ENCODE measurements at regions not wholly inside any gene's neighbourhood (a gene's known extent, or its start where the extent isn't known, plus 50 kb on each side); places are given as distances from the start of the nearest gene placed in this dataset.
A peak's percentile ranks its signal among the peaks of the same experiment; 100 is the strongest.

DNA sequence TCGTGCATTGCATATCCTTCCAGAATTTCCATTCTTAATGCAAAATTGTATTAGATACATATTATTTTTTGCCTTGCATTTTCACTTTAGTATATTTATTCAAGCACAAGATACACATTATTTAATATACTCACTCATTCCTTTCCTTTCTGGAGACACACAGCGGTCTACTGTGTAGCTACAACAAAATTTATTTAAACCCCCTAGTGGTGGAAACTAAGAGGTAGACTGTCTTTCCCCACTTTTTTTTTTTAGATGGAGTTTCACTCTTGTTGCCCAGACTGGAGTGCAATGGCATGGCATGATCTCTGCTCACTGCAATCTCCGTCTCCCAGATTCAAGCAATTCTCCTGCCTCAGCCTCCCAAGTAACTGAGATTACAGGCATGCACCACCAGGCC lies 2040.3 kb upstream of the PCDH20 start:
- TF ChIP-seq, protein P1, sequence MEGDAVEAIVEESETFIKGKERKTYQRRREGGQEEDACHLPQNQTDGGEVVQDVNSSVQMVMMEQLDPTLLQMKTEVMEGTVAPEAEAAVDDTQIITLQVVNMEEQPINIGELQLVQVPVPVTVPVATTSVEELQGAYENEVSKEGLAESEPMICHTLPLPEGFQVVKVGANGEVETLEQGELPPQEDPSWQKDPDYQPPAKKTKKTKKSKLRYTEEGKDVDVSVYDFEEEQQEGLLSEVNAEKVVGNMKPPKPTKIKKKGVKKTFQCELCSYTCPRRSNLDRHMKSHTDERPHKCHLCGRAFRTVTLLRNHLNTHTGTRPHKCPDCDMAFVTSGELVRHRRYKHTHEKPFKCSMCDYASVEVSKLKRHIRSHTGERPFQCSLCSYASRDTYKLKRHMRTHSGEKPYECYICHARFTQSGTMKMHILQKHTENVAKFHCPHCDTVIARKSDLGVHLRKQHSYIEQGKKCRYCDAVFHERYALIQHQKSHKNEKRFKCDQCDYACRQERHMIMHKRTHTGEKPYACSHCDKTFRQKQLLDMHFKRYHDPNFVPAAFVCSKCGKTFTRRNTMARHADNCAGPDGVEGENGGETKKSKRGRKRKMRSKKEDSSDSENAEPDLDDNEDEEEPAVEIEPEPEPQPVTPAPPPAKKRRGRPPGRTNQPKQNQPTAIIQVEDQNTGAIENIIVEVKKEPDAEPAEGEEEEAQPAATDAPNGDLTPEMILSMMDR (IDR thresholded peaks at IDR 0.05; ENCODE audit: insufficient read depth, low read depth, low read length) = peak; percentile 21
- no peak for TF ChIP-seq EZH2 (IDR thresholded peaks at IDR 0.05; ENCODE audit: insufficient read depth, low read length)

Measured in astrocyte (in vitro differentiated cells and primary cell).